GM12878 (cell line): ENCODE measurements at regions not wholly inside any gene's neighbourhood (a gene's known extent, or its start where the extent isn't known, plus 50 kb on each side); places are given as distances from the start of the nearest gene placed in this dataset.

Experiments used
- ATAC-seq: fragments of 200-7000 bp; cut with Tn5 transposase; 3 replicates; pipeline ENCODE4 v1.9.1; 2020; ENCODE audit warnings: mild to moderate bottlenecking, moderate library complexity
- BruUV-seq: library from RNA; stranded (reverse); fragments of 400-500 nt; replicated peaks from 2 replicates; lab custom pipeline; 2021; lab: Mats Ljungman, UMichigan
- CTCF ChIA-PET: fragments of 300-600 bp; sonication (Branson Sonifier 250); formaldehyde crosslinking; extraction: SDS; loops from one replicate; lab custom pipeline; 2021; ENCODE audit warnings: inconsistent platforms; lab: Yijun Ruan, JAX
- POLR2A ChIA-PET: fragments of 350-600 bp; formaldehyde crosslinking; extraction: SDS; loops from one replicate; lab custom pipeline; 2021; ENCODE audit warnings: inconsistent platforms; lab: Charles Lee
- RAD21 ChIA-PET: fragments of 300-600 bp; sonication (Branson Sonifier 250); formaldehyde crosslinking; loops from one replicate; lab custom pipeline; 2023; ENCODE audit warnings: antibody characterized with exemption; ENCODE audit not compliant: unreplicated experiment; lab: Charles Lee
- SMC1A ChIA-PET: fragments of 300-600 bp; sonication (Branson Sonifier 250); formaldehyde crosslinking; loops from one replicate; lab custom pipeline; 2023; ENCODE audit not compliant: unreplicated experiment, uncharacterized antibody; lab: Charles Lee
- DNase-seq: peaks from one replicate; pipeline ENCODE4 v3.0.0-alpha.2; 2011; ENCODE audit warnings: low read depth, low spot score
- FAIRE-seq: peaks from 3 replicates; lab custom pipeline; 2011; peaks lifted over from hg19 to GRCh38; lab: Jason Lieb, UNC
- H2AFZ ChIP-seq: 2 replicates; pipeline ENCODE4 v1.6.0; 2011; ENCODE audit warnings: low read depth, low read length, control low read depth; ENCODE audit not compliant: control insufficient read depth
- H3K27ac ChIP-seq: 2 replicates; pipeline ENCODE4 v1.5.1; 2011; ENCODE audit warnings: control low read depth; ENCODE audit not compliant: control insufficient read depth, insufficient read depth
- H3K27me3 ChIP-seq, 2 experiments: replicated peaks in 1 of 2; 2 replicates each; pipeline versions ENCODE4 v1.6.0 to v1.6.1; 2011; ENCODE audit warnings: low read length in 1 of 2; ENCODE audit not compliant: control insufficient read depth in 2 of 2, insufficient read depth in 2 of 2
- H3K36me3 ChIP-seq, 2 experiments: 2 replicates each; pipeline ENCODE4 v1.5.1; 2011; ENCODE audit warnings: low read length in 1 of 2; ENCODE audit not compliant: control insufficient read depth in 2 of 2, insufficient read depth in 2 of 2
- H3K4me1 ChIP-seq: 2 replicates; pipeline ENCODE4 v1.6.1; 2011; ENCODE audit warnings: mild to moderate bottlenecking, low read length, moderate library complexity, mixed read lengths; ENCODE audit not compliant: control insufficient read depth, insufficient read depth
- H3K4me2 ChIP-seq: 2 replicates; pipeline ENCODE4 v1.6.0; 2011; ENCODE audit warnings: control low read depth; ENCODE audit not compliant: control insufficient read depth, insufficient read depth
- H3K4me3 ChIP-seq: fragments of 200-600 bp; sonication (generic); 2 replicates; pipeline ENCODE4 v1.5.1; 2016
- H3K79me2 ChIP-seq: 2 replicates; pipeline ENCODE4 v1.6.0; 2011; ENCODE audit warnings: low read length; ENCODE audit not compliant: control insufficient read depth, insufficient read depth
- H3K9ac ChIP-seq: 2 replicates; pipeline ENCODE4 v1.8.0; 2011; ENCODE audit warnings: low read length, control low read depth, mixed read lengths; ENCODE audit not compliant: control insufficient read depth, insufficient read depth
- H3K9me3 ChIP-seq: replicated peaks from 3 replicates; pipeline ENCODE4 v1.5.1; 2011; ENCODE audit warnings: mild to moderate bottlenecking, low read length; ENCODE audit not compliant: control insufficient read depth, insufficient read depth
- H4K20me1 ChIP-seq: 2 replicates; pipeline ENCODE4 v1.6.0; 2011; ENCODE audit not compliant: control insufficient read depth, insufficient read depth
- IKZF1 ChIP-seq: fragments of 450-650 bp; conservative IDR thresholded peaks from 2 replicates; pipeline ENCODE4 v1.6.1; 2017; ENCODE audit warnings: antibody characterized with exemption, mild to moderate bottlenecking
- MEF2B ChIP-seq: fragments of 450-650 bp; IDR thresholded peaks from 2 replicates; pipeline ENCODE4 v1.6.1; 2018; ENCODE audit warnings: mild to moderate bottlenecking, moderate library complexity; ENCODE audit not compliant: partially characterized antibody, poor library complexity, severe bottlenecking
- PKNOX1 ChIP-seq: fragments of 450-650 bp; IDR thresholded peaks from 2 replicates; pipeline ENCODE4 v1.6.1; 2016; ENCODE audit warnings: mild to moderate bottlenecking
- WGBS: methylation state at CpG from one replicate; pipeline ENCODE4 v1.1.6; 2016; ENCODE audit warnings: low lambda C conversion rate; ENCODE audit not compliant: insufficient replicate concordance, insufficient coverage; ENCODE audit errors: missing lambda C conversion rate; 5-methylcytosine and 5-hydroxymethylcytosine counted together
- in situ Hi-C: fragments of 300-500 bp; cut with MboI; formaldehyde crosslinking; loops from 9 replicates; pipeline ENCODE4 v1.14.3; 2018; ENCODE audit warnings: mixed read lengths
- intact Hi-C: fragments of 100-400 bp; cut with micrococcal nuclease; formaldehyde crosslinking; loops from one replicate; pipeline ENCODE4 v1.14.2; 2022; ENCODE audit not compliant: unreplicated experiment
- TF ChIP-seq, protein P1 (sequence below): fragments of 450-650 bp; IDR thresholded peaks from 2 replicates; pipeline ENCODE4 v1.6.1; 2017; ENCODE audit warnings: mild to moderate bottlenecking, moderate library complexity

GRCh38 chr7:33706186-33706585, 199.2 kb upstream of the BMPER start (continued):
- TF ChIP-seq, protein P1, sequence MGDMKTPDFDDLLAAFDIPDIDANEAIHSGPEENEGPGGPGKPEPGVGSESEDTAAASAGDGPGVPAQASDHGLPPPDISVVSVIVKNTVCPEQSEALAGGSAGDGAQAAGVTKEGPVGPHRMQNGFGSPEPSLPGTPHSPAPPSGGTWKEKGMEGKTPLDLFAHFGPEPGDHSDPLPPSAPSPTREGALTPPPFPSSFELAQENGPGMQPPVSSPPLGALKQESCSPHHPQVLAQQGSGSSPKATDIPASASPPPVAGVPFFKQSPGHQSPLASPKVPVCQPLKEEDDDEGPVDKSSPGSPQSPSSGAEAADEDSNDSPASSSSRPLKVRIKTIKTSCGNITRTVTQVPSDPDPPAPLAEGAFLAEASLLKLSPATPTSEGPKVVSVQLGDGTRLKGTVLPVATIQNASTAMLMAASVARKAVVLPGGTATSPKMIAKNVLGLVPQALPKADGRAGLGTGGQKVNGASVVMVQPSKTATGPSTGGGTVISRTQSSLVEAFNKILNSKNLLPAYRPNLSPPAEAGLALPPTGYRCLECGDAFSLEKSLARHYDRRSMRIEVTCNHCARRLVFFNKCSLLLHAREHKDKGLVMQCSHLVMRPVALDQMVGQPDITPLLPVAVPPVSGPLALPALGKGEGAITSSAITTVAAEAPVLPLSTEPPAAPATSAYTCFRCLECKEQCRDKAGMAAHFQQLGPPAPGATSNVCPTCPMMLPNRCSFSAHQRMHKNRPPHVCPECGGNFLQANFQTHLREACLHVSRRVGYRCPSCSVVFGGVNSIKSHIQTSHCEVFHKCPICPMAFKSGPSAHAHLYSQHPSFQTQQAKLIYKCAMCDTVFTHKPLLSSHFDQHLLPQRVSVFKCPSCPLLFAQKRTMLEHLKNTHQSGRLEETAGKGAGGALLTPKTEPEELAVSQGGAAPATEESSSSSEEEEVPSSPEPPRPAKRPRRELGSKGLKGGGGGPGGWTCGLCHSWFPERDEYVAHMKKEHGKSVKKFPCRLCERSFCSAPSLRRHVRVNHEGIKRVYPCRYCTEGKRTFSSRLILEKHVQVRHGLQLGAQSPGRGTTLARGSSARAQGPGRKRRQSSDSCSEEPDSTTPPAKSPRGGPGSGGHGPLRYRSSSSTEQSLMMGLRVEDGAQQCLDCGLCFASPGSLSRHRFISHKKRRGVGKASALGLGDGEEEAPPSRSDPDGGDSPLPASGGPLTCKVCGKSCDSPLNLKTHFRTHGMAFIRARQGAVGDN = no peak
- no peak for TF ChIP-seq MEF2B

GRCh38 chr7:33706771-33707200, 198.6 kb upstream of the BMPER start:
- FAIRE-seq = no peak
- no peak overlapping the region for H2AFZ ChIP-seq
- no peak overlapping the region for H3K4me3 ChIP-seq
- H3K36me3 ChIP-seq = no peaks in the 10 kb centered on the region
- no peaks in the 10 kb centered on the region for H3K79me2 ChIP-seq
- BruUV-seq = no TSS peak
- POLR2A ChIA-PET = interaction anchor here (1.7 kb wide), 1 partner anchor 32 kb away, joined by 7 read pairs; no protein-coding TSS in a partner anchor
- H3K27ac ChIP-seq = no peak overlapping the region
- WGBS = 71% methylated on average over 5 of the region's 5 CpGs
- no peaks in the 10 kb centered on the region for H4K20me1 ChIP-seq
- CTCF ChIA-PET = interaction anchor here (0.7 to 2.0 kb wide), 4 partner anchors 9 to 861 kb away, joined by 3 to 6 read pairs (median 4); no protein-coding TSS in a partner anchor
- H3K27me3 ChIP-seq = no peaks in the 10 kb centered on the region
- RAD21 ChIA-PET = interaction anchor here (1.2 kb wide), 1 partner anchor 284 kb away, joined by 3 read pairs; no protein-coding TSS in a partner anchor
- no peak overlapping the region for H3K9ac ChIP-seq
- H3K4me2 ChIP-seq = no peak overlapping the region
- no peak for ATAC-seq
- H3K9me3 ChIP-seq = no peaks in the 10 kb centered on the region; the same call in 2 of the 3 replicates
- no peaks in the 10 kb centered on the region for H3K4me1 ChIP-seq
- SMC1A ChIA-PET = interaction anchor here (1.0 to 2.8 kb wide), 4 partner anchors 9 to 223 kb away, joined by 3 to 10 read pairs (median 4); no protein-coding TSS in a partner anchor
- intact Hi-C loops (no loop called here), in situ Hi-C loops (no loop called here)
- no peak for TF ChIP-seq PKNOX1
- TF ChIP-seq IKZF1 = 0 out of 2 replicates have a peak, but pooled peaks have one; percentile 9
- TF ChIP-seq, all 136 proteins: peak for 1
- DNase-seq = no peak
